LNCaP clone FGC (cell line): ENCODE measurements at regions not wholly inside any gene's neighbourhood (a gene's known extent, or its start where the extent isn't known, plus 50 kb on each side); places are given as distances from the start of the nearest gene placed in this dataset.

Experiments used
- DNase-seq: peaks from one replicate; pipeline ENCODE4 v3.0.0-alpha.2; 2011; ENCODE audit warnings: low read depth
- H3K4me3 ChIP-seq: 2 replicates; pipeline ENCODE4 v1.5.1; 2011; ENCODE audit warnings: mild to moderate bottlenecking, low read depth, low read length, control low read depth
- TF ChIP-seq, protein P1 (sequence below): IDR thresholded peaks from 2 replicates; pipeline ENCODE4 v1.5.1; 2012; ENCODE audit warnings: mild to moderate bottlenecking; ENCODE audit not compliant: control insufficient read depth, insufficient read depth; ENCODE audit errors: extremely low read depth

DNA sequence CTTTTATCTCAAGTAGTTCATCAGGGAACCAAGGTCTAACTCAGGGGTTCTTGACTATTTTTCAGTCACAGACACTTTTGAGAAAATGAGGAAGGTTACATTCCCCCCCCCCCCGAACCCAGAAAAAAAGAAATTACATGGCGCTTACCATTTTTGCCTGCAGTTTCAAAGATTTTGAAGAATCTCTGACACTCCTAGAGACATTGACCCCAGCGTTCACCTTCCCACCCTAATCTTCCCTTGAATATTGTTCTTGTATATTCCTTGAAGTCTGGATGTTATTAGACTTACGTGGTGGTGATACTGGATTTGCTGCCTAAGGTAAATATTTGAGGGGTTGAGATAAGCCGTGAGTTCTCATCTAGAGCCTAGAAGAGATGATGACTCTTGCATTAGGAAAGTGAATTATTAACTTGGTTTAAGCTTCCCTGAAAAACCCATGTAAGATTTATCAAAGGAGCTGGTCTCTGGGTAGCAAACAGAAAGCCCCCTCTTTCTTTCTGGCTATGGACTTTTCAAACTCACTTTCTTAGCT is 245.7 kb upstream of the FOXK1 start:
- DNase-seq, result no peak
- no peak overlapping the region for H3K4me3 ChIP-seq
- TF ChIP-seq, protein P1, sequence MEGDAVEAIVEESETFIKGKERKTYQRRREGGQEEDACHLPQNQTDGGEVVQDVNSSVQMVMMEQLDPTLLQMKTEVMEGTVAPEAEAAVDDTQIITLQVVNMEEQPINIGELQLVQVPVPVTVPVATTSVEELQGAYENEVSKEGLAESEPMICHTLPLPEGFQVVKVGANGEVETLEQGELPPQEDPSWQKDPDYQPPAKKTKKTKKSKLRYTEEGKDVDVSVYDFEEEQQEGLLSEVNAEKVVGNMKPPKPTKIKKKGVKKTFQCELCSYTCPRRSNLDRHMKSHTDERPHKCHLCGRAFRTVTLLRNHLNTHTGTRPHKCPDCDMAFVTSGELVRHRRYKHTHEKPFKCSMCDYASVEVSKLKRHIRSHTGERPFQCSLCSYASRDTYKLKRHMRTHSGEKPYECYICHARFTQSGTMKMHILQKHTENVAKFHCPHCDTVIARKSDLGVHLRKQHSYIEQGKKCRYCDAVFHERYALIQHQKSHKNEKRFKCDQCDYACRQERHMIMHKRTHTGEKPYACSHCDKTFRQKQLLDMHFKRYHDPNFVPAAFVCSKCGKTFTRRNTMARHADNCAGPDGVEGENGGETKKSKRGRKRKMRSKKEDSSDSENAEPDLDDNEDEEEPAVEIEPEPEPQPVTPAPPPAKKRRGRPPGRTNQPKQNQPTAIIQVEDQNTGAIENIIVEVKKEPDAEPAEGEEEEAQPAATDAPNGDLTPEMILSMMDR, result no peak

DNA sequence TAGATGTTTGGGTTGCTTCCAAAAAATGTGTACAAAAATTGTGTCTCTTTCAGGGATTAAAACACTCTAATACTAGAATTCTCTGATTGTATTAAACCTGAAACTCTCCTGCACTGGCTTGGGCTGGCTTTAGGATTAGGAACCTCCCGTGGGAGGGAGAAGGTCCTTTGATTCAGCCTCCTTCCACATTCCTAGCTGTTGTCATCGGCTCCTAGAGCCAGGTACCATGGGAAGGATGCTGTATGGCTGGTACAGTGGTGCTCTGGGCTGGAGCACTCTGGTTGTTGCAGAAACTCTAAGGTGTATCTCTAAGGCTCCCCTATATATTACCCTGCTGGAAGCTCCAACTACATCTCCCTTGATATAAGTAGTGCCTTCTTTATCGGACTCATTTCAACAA is 245.2 kb upstream of the FOXK1 start:
- no peak overlapping the region for H3K4me3 ChIP-seq
- DNase-seq, result no peak
- TF ChIP-seq, protein P1, result no peak

DNA sequence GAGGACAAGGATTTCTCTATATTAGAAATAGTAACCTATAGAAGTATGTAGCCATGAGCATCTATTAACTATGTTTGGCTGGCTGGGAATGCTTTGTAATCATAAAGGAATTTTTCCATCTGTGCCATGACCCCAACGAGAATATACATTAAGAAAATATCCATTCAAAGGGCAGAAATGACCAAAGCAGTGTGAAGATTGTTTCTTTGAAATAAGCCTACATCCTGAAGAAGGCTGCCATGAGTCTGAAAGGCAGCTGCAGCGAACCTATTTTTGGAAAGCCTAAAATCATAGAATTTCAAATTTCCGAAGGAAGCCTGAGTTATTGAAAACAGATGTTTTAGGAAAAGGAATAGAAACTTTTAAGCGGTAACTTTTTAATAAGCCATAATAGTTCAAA is 244.2 kb upstream of the FOXK1 start:
- no peak overlapping the region for H3K4me3 ChIP-seq
- TF ChIP-seq, protein P1, result no peak
- no peak for DNase-seq

DNA sequence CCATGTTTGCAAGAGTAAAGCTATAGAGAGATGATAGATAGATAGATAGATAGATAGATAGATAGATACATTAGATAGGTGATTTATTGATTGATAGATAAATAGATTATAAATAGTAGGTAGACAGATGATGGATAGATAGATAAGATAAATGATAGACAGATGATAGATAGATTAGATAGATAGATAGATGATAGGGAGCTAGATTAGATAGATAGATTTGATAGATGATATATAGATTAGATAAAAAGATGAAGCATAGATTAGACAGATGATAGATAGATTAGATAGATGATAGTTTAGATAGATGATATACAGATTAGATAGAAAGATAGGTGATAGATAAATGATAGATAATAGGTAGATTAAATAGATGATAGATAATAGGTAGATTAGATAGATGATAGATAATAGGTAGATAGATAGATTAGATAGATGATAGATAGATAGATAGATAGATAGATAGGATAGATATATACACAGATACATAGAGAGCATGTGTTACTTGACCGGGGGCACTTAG is 243.3 kb upstream of the FOXK1 start:
- H3K4me3 ChIP-seq, result no peak overlapping the region
- no peak for DNase-seq
- TF ChIP-seq, protein P1, result no peak

DNA sequence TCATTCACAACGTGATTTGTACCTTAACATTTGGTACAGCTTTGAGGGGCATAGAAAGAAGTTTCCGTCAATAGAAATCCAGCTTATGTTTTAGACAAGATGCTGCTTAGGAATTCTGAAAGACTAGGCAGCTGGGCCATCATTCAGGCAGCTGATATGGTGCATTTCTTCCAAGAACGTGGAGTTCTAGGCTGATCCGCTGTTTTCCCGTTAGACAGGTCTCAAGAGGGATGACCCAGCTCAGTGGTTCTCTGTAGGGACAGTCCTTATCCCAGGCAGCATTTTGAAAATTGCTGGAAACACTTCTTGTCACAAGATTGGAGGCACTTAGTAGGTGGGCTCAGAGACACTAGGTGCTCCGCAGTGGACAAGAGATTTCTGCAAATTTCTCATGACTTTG is 242.7 kb upstream of the FOXK1 start:
- TF ChIP-seq, protein P1, result no peak
- no peak overlapping the region for H3K4me3 ChIP-seq
- no peak for DNase-seq

DNA sequence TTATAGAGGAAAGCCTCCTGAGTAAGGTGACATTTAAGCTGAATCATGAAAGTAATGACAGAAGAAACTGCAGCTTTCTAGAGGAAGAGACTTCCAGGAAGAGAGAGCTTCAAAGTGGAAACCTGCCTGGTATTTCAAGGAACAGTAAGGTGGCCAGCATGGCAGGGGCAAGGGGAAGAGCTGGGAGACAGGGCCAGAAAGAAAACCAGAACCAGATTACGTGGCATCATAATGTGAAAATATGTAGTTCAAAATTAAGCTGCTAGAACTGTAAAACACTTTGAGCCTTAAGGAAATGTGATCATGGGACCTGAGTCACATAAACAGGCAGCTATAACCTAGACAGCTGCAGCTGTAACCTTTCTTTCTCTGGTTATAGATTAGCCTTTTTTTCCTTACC is 238.0 kb upstream of the FOXK1 start:
- TF ChIP-seq, protein P1, result no peak
- DNase-seq, result no peak
- H3K4me3 ChIP-seq, result no peak overlapping the region

DNA sequence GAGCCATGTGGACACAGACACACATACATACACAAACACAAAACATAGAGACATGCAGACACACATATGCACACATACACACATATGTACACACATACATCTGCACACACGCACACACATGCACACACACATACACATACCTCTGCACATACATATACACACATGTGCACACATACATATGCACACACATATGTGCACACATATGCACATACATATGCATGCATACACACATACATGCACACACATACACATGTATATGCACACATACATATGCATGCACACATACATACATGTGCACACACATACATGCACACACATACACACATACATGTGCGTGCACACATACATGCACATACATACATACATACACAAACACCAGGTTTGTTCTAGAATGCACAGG is 236.3 kb upstream of the FOXK1 start:
- TF ChIP-seq, protein P1, result no peak
- no peak for DNase-seq
- H3K4me3 ChIP-seq, result no peak overlapping the region
